ENCODE measurements at regions not wholly inside any gene's neighbourhood (a gene's known extent, or its start where the extent isn't known, plus 50 kb on each side); places are given as distances from the start of the nearest gene placed in this dataset.
A peak's percentile ranks its signal among the peaks of the same experiment; 100 is the strongest.

GRCh38 chr17:74041869-74042640 is 161.4 kb upstream of the RPL38 start:
- intact Hi-C loops (cut with DNase I), result loop anchor here (5.0 kb wide), 1 partner anchor 270 kb away; no protein-coding TSS in a partner anchor
- TF ChIP-seq, protein P1, sequence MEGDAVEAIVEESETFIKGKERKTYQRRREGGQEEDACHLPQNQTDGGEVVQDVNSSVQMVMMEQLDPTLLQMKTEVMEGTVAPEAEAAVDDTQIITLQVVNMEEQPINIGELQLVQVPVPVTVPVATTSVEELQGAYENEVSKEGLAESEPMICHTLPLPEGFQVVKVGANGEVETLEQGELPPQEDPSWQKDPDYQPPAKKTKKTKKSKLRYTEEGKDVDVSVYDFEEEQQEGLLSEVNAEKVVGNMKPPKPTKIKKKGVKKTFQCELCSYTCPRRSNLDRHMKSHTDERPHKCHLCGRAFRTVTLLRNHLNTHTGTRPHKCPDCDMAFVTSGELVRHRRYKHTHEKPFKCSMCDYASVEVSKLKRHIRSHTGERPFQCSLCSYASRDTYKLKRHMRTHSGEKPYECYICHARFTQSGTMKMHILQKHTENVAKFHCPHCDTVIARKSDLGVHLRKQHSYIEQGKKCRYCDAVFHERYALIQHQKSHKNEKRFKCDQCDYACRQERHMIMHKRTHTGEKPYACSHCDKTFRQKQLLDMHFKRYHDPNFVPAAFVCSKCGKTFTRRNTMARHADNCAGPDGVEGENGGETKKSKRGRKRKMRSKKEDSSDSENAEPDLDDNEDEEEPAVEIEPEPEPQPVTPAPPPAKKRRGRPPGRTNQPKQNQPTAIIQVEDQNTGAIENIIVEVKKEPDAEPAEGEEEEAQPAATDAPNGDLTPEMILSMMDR (IDR thresholded peaks at IDR 0.05), result no peak
- Histone ChIP-seq H3K27me3 (no peaks in the 10 kb centered on the region), H3K27ac (peak overlapping the region; percentile 60 to 87), H3K9me3 (no peaks in the 10 kb centered on the region), H3K4me1 (peaks cover 6 to 8% of the 10 kb centered on the region in 2 donors), H3K4me3 (peak overlapping the region in 1 of 2 donors; percentile 27), H3K36me3 (no peaks in the 10 kb centered on the region)
- DNase-seq (ENCODE audit: low spot score in 2 of 2), result no peak

DNA sequence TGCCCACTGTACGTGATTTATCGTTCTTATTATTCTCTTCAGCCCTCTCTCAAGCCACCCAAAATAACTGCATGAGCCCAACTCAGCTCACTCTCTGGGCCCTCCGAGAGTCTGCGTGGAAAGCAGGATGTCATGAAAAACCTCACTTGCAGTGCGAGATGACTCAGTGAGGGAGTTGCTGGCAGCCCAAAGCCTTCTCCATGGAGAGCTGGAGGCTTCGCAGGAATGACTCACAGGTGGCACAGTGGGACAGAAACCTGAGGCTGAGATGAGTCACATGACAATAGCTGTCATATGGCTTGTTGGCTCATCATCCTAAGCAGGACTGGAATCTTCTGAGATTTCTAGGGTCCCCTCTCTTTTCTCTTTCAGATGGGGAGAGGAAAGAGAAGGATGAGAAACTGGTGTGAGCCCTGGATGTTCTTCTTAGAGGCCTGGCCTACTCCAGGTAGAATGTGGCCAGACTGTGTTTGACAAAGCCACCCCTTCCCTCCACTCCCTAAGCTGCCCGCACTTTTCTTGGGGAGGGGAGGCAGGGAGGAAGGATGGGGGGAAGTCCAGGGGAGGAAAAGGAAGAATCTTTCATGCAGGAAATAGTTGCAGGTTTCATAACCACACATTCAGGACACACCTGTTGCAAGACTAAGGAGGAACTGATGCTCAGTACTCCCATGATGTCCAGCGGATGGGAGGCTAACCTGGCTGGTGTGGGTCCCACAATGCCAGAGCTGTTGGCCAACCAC is 160.6 kb upstream of the RPL38 start:
- DNase-seq (ENCODE audit: low spot score in 2 of 2), result peak; percentile 78 to 84
- H3K27ac ChIP-seq, result peak overlapping the region; percentile 60 to 87
- no peaks in the 10 kb centered on the region for H3K36me3 ChIP-seq
- no peaks in the 10 kb centered on the region for H3K9me3 ChIP-seq
- TF ChIP-seq, protein P1 (IDR thresholded peaks at IDR 0.05), result no peak
- no peaks in the 10 kb centered on the region for H3K27me3 ChIP-seq
- H3K4me3 ChIP-seq, result peak overlapping the region in 1 of 2 donors; percentile 27
- H3K4me1 ChIP-seq, result peaks cover 6 to 8% of the 10 kb centered on the region in 2 donors
- intact Hi-C loops (cut with DNase I), result loop anchor here (5.0 kb wide), 1 partner anchor 271 kb away; no protein-coding TSS in a partner anchor

- intact Hi-C loops (cut with DNase I), result loop anchor here (5.0 kb wide), 1 partner anchor 272 kb away; no protein-coding TSS in a partner anchor
- DNase-seq (ENCODE audit: low spot score in 2 of 2), result no peak
Observed at GRCh38 chr17:74043976-74044375, 159.5 kb upstream of the RPL38 start.

GRCh38 chr17:74045608-74046280 is 157.7 kb upstream of the RPL38 start:
- Histone ChIP-seq H3K4me3 (no peak overlapping the region), H3K36me3 (no peaks in the 10 kb centered on the region), H3K4me1 (peaks cover 6 to 8% of the 10 kb centered on the region in 2 donors), H3K27me3 (no peaks in the 10 kb centered on the region), H3K27ac (no peak overlapping the region), H3K9me3 (no peaks in the 10 kb centered on the region)
- TF ChIP-seq, protein P1 (IDR thresholded peaks at IDR 0.05), result no peak
- no peak for DNase-seq (ENCODE audit: low spot score in 2 of 2)
- intact Hi-C loops (cut with DNase I), result no loop called here

More at GRCh38 chr17:74043976-74044375, 159.5 kb upstream of the RPL38 start:
- Histone ChIP-seq H3K4me3 (no peak overlapping the region), H3K9me3 (no peaks in the 10 kb centered on the region), H3K27ac (peak overlapping the region in 1 of 2 donors; percentile 80), H3K36me3 (no peaks in the 10 kb centered on the region), H3K27me3 (no peaks in the 10 kb centered on the region), H3K4me1 (peaks cover 6 to 8% of the 10 kb centered on the region in 2 donors)
- TF ChIP-seq, protein P1 (IDR thresholded peaks at IDR 0.05), result no peak

- no peaks in the 10 kb centered on the region for H3K9me3 ChIP-seq
- no peak for DNase-seq (ENCODE audit: low spot score in 2 of 2)
- no peaks in the 10 kb centered on the region for H3K27me3 ChIP-seq
- no peak overlapping the region for H3K4me3 ChIP-seq
- H3K4me1 ChIP-seq, result no peaks in the 10 kb centered on the region
- H3K36me3 ChIP-seq, result no peaks in the 10 kb centered on the region
- no peak overlapping the region for H3K27ac ChIP-seq
- intact Hi-C loops (cut with DNase I), result no loop called here
- TF ChIP-seq, protein P1 (IDR thresholded peaks at IDR 0.05), result no peak
Observed at GRCh38 chr17:74049167-74049966, 154.1 kb upstream of the RPL38 start.
